SH-SY5Y (cell line): ENCODE measurements at regions not wholly inside any gene's neighbourhood (a gene's known extent, or its start where the extent isn't known, plus 50 kb on each side); places are given as distances from the start of the nearest gene placed in this dataset.

ENCODE experiments used
- GATA2 ChIP-seq: IDR thresholded peaks from 2 replicates; pipeline ENCODE4 v1.6.1; 2011; ENCODE audit warnings: mild to moderate bottlenecking, low read depth, low read length
- GATA3 ChIP-seq: IDR thresholded peaks from 2 replicates; pipeline ENCODE4 v1.6.1; 2011; ENCODE audit warnings: low read depth, mild to moderate bottlenecking, low read length, moderate library complexity

DNA sequence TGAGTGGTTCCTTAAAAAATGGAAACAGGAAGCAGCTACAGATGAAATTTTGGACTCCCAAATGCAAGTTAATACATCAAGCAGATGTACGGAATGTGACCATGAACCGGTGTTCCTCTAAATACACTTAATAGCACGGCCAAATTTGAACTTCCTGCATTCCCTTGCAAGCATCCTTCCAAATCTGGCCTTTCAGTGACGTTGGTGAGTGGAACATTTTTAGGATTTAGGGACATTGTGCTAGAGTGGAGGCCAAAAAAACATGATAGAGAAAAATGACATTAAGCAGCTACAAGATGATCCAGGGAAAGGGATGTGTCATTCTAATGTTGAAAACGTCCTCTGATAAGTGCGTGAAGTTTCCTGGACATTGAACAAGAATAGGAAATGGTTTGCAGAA lies 62.1 kb downstream of the CTAGE1 start:
- TF ChIP-seq GATA2: no peak
- no peak for TF ChIP-seq GATA3

DNA sequence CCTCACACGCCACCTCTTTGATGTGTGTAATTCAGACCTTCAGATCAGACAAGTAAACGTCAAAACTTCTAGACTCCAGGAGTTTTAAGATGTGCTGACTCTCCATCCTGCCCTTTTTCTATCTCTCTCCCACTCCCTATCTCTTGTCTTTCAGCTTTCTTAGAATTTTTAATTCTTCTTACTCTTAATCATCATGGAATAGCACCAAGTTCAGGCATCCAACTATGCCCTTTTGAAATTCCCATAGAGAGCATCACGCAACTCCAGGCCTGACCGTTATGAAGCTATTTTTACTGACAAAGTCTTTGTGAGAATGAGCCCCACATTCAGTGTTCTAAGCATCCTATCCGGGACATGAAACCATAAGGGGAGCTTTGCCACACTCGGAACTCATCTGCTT lies 62.6 kb downstream of the CTAGE1 start:
- TF ChIP-seq GATA3 (no peak), GATA2 (no peak)

DNA sequence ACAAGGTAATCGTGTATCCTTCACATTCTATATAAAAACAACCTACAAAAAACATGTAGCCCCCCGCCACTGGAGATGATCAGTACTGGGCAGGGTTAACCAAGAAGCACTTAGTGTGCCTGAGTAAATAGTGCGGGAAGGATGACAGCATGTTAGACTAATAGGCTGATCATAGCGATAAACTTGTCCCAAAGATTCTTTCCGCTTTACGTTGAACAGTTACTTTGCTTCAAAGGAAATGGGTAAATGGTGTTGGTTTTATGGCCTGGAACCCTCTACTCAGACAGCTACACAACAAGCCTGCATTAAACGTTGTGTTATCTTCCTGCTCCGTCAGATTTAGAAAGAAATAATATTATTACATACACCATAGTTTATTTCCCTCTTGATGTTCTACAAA lies 67.7 kb downstream of the CTAGE1 start:
- TF ChIP-seq GATA3: no peak
- no peak for TF ChIP-seq GATA2

DNA sequence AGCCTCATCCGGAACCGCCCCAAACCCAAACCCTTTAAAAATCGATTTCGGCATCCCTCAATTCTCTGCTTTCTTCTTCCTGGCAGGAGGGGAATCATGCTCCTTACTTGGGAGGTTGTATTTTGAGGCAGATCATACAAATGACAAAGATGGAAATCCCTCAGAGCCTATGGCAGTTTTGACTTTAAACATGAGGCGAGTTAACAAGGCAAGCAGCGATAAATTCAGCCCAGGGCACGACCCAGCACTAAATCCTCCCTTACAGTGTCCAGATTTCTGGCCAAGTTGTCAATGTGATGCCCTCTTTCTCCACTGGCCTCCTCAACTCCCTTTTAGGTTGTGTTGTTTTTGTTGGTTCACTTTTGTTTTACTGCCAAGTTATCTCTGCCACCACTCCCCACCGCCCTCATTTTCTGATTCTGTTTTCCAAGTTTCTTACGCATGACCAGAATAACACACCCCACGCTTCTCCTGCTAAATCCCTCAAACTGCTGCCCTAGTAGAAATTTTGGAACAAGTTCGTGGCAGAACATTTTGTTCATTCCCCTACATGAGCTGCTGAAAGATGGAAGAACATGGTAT lies 68.3 kb downstream of the CTAGE1 start:
- TF ChIP-seq GATA3 (no peak), GATA2 (no peak)

DNA sequence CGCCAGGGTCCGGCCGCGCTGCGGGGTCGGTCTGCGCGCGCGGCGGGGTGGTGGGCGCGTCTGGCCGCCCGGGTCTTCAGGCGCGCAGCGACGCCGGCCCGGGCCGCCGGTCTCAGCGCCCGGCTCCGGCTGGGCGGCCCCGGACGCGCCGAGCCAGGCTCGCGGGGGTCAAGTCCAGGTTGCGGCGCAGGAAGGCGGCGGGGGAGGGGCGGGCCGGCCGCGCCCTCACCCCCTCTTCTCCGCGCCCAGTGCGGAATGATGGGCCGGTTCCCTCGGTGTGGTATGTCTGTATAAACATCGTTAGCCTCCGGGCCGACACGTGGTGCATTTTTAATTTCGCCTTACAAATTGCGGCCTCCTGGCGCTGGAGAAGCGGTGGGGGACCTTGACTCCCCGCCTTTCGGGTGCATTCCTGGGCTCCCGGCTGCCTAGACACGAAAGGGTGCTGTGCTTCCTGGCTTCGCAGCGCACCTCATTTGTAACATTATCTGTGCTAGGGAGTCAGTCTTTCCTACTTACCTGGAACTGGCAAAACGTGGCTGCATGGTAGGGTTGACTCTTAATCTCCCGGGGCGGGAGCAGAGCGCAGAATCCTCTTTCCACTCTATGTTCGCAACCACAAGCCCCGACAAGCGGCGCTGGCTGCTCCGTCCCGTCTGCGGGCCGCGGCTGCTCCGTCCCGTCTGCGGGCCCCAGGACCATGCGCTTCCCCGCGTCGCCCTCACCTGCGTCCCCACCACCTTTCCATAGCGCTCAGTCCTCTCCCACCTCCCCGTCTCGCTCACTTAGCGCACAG lies 69.0 kb downstream of the CTAGE1 start:
- TF ChIP-seq GATA3 (no peak), GATA2 (no peak)

DNA sequence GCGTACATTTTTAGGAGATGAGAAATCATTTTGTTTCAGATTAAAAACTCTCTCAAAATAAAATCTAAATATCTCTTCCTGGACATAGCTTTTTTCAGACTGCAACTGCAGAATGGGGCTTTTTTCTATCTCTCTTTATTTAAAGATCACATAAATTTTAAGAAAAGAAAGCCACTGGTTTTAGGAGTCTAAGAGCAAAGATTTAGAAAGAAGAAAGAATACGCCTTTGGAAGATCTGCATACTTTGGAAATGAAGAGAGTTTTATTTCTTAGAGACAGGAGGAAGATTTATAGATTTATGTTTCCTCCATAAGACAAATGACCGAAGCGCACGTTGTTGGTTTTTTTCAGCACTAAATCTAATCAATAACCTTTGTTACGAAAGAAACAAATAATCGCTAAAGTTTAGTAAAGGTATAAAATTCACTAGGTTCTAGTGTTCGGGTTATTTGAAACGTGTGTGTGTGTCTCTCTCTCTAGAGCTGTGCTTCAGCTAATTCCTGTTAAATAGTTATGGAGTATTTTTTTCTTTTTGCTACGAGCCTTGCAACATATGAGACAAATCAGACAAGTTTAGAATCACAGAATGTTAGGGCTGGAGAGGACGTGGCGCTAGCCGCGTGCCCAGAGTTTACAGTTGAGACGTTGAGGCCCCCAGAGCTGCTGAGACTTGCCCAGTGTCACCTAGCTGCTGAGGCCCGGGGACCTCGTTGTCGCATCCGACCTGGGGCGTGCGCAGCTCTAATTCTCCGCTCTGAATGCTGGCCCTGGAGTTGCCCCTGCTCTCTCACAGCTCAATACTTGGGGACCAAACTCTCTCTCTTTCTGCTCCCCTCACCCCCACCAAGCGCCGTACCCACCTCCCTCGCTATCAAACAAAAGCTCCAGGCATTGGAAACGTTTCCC lies 69.9 kb downstream of the CTAGE1 start:
- no peak for TF ChIP-seq GATA2
- TF ChIP-seq GATA3: no peak

DNA sequence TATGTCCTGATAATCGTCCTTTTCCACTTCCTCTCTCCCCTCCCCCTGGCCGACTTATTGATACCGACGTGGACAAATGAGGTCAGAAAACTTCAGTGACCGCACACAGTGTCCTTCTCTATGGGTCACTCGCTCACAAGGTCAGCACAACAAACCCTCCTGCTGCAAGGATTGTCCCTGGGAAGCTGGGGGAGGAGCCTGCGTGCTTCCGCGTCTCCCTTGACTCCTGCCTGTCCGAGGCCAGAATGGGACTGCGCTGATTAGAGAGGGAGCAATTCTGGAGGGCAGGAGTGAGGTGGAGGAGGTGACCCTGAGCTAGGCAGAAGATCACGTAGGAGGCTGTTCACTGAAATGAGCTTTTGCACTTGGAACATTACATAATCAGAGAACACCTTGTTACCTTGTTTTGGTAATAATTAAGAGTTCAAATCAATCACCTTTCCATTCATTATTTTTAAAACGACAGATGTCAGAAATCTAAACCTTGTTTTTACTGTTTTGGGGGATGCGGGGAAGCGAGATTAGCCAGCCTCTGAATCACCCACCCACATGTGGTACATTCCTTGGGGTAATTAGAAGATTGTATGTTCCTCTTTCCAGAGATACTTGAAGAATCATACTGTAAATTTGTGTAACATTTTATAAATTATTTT lies 70.6 kb downstream of the CTAGE1 start:
- TF ChIP-seq GATA2: no peak
- no peak for TF ChIP-seq GATA3

DNA sequence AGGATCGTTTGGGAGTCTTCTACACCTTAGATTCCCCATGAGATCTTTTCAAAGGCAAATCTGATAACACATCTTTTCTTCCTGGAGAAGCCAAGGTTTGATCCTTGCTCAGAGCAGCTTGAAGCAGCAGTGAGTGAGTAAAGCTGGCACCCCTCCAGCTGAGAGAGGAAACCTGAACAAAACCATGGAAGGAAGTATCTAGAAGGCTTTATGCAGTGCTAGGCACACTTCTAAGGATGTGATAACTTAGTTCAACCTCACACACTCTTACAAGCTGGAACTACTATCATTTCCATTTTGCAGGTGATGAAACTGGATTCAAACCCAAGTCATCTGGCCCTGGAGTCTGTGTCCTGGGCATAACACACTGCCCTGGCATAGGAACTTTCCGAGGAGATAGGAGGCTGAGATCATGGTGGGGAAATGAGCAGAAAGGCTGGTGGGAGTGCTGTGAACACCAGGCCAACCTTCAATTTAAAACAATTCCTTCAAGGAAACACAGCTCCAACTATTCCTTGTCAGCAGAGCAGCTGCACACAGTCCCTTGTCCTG lies 71.2 kb downstream of the CTAGE1 start:
- TF ChIP-seq GATA2: no peak
- TF ChIP-seq GATA3: no peak

DNA sequence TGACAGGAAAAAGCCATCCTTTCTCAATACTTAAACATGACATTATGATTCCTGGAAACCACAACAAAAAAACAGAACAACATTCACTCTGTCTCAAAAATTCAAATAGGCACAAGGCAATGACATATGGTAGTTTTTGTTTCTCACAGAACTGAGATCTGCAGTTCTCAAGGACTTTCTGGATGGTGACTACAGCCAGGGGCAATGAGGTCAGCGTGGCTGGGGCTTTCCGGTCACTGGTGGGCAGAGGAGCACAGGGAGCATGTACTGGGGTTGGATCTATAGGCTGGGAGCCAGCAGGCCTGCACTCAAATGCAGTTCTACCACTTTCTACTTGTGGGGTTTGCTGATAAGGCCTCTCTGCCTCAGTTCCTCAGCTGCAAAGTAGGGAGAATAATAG lies 72.0 kb downstream of the CTAGE1 start:
- TF ChIP-seq GATA3 (no peak), GATA2 (no peak)

DNA sequence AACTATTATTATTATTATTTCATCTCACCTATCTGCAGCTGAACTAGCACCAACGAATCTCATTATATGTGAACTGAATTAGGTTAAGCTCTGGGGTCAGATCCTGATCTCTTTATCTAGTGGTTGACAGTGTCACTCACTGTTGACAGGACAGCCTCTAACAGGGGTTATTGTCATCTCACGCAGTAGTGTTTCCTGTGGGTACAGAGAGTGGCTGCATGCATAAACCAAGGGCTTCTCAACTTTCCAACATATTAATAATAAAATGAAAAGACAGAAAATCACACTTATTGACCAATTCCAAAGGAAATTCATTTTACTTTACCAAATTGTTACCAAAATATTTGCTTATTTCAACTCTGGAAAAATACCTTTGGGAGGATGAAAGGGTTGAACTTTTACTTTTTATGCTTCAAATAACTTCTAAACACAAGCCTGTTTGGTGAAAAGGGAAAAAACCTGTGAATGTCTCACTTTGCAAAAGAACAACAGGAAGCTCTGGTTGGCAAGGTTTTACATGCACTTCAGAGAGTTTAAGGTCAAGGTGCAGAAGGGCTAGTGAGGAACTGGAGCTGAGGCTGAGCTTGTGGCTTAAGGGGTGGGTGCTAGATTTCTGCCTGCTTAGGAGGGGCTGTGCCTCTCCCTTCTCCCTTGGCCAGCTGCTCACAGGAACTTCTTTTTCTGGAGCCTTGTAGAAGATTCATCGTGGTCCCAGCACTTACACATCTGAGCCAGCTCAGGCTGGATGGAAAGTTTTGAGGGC lies 72.6 kb downstream of the CTAGE1 start:
- no peak for TF ChIP-seq GATA2
- TF ChIP-seq GATA3: no peak

DNA sequence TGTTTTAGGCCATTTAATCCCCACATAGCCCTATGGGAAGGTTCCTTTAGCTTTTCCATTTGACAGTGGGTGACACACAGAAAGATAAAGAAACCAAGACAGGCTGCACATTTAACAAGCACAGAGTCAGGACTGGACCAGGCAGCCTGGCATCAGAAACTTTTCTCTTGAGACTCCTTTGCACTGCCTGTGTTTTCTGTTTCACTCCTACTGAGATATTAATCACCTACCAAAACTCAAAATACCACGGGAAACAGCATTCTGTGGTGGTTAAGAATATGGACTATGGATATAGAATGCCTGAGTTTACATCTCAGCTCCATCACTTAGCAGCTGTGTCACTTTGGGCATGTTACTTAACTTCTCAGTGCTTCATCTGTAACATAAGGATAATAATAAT lies 73.3 kb downstream of the CTAGE1 start:
- no peak for TF ChIP-seq GATA3
- TF ChIP-seq GATA2: no peak

DNA sequence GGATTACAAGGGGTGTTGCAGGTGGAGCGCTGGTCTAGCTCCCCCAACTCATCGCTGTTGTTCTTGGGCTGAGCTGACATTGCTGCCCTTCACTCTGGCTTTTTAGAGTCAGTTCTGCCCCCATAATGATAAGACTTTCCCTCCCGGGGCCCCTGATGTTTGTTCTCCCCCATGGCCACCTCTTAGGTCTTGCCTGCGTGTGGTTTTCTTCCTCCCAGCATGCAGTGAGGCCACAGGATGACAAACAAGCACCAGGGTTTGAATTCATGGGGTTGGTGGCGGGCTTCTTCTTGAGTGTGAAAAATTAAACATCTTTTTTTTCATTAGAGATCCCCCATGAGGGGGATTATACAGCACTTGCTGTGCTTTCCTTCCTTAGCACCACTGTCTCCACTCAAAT lies 74.1 kb downstream of the CTAGE1 start:
- TF ChIP-seq GATA3 (no peak), GATA2 (no peak)

DNA sequence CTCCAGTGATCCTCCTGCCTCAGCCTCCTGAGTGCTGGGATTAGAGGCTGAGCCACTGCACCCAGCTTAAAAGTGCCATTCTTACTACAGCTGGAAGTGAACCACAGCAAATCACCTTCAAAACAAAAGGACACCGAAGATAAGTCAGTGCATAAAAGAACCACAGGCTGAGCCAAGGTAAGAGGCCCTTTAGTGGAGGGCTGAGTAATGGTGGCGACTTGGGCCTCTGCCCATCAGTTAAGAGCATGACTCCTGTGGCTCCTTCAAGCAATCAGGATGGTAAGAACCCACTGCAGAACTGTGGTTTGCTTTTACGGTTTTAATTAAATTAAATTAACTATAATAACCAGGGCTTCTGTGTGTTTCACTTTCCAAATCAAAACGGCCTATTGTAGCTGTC lies 75.1 kb downstream of the CTAGE1 start:
- TF ChIP-seq GATA3: no peak
- peak; percentile 59; the same call in 1 of the 2 replicates for TF ChIP-seq GATA2
